ENCODE measurements at regions not wholly inside any gene's neighbourhood (a gene's known extent, or its start where the extent isn't known, plus 50 kb on each side); places are given as distances from the start of the nearest gene placed in this dataset.

- no peak for TF ChIP-seq CTCF (conservative IDR thresholded peaks at IDR 0.05)
- H3K27ac ChIP-seq = no peak overlapping the region
These were observed 180.6 kb upstream of the PALMD start for GRCh38 chr1:99465176-99465900.

- H3K27ac ChIP-seq = no peak overlapping the region
- TF ChIP-seq CTCF (conservative IDR thresholded peaks at IDR 0.05) = no peak
These were observed 178.3 kb upstream of the PALMD start for GRCh38 chr1:99467645-99468044.

GRCh38 chr1:99469550-99469971 is 176.4 kb upstream of the PALMD start:
- no peak for TF ChIP-seq CTCF (conservative IDR thresholded peaks at IDR 0.05)

GRCh38 chr1:99472893-99473292 is 173.0 kb upstream of the PALMD start:
- no peak overlapping the region for H3K27ac ChIP-seq
- TF ChIP-seq CTCF (conservative IDR thresholded peaks at IDR 0.05) = no peak

More at GRCh38 chr1:99469550-99469971, 176.4 kb upstream of the PALMD start:
- no peak overlapping the region for H3K27ac ChIP-seq

- no peak for TF ChIP-seq CTCF (conservative IDR thresholded peaks at IDR 0.05)
- no peak overlapping the region for H3K27ac ChIP-seq
These were observed 171.5 kb upstream of the PALMD start for GRCh38 chr1:99474350-99474893.

GRCh38 chr1:99476058-99476457 is 169.9 kb upstream of the PALMD start:
- no peak for TF ChIP-seq CTCF (conservative IDR thresholded peaks at IDR 0.05)
- no peak overlapping the region for H3K27ac ChIP-seq

- H3K27ac ChIP-seq = no peak overlapping the region
- TF ChIP-seq CTCF (conservative IDR thresholded peaks at IDR 0.05) = peak; percentile 80
These were observed 164.4 kb upstream of the PALMD start for GRCh38 chr1:99481391-99481996.
